HG02610 (cell line): ENCODE measurements at regions not wholly inside any gene's neighbourhood (a gene's known extent, or its start where the extent isn't known, plus 50 kb on each side); places are given as distances from the start of the nearest gene placed in this dataset.

Source experiments
- ATAC-seq: cut with Tn5 transposase; IDR thresholded peaks from one replicate; pipeline ENCODE4 v1.9.1; 2021; ENCODE audit warnings: mild to moderate bottlenecking, moderate library complexity; ENCODE audit not compliant: unreplicated experiment

DNA sequence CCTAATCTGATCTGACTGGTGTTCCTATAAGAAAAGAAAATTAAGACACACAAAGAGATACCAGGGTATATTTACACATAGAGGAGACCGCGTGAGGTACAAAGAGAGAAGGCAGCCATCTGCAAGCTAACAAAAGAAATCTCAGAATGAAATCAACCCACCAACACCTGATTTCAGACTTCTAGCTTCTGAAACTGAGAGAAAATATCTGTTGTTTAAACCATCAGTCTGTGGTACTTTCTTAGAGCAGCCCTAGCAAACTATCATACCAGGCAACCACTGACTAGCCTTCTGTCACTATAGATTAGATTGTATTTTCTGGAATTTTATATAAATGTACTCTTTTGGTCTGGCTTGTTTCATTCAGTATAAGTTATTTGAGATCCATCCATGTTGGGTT, 779.3 kb upstream of the ACO1 start:
- ATAC-seq = no peak

DNA sequence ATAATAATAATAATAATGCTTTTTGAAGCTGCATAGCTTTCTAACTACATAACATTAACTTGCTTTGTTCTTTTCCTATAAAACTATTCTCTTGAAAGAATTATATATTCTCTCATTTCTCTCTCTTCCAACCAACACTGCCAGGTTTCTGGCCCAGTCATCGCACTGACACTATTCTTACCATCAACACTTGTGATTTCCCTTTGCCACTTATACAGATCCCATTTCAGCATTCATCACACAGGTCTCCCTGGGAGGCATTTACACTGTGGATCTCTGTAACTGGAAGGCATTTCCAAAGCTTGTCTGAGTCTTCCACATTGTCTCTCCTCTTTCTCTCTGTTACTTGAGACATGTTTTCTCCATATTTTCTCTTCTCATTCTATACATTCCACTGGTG, 777.8 kb upstream of the ACO1 start:
- ATAC-seq = no peak

DNA sequence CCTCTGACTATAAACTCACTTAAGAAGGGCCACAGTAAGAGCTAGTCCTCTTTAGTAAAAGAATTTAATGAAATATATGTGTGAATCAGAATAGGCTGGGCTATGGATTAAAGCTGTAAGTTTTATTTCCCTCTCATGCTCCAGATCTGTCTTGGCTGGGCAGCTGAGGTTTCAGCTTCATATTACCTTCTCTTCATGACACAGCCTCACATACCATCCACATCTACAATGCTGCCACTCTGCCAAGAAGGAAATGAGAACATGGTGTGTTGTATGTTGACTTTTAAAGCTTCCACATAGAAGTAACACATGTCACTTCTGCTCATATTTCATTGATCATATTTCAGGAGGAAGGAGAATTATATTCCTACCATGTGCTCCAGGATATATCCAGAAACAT, 776.0 kb upstream of the ACO1 start:
- ATAC-seq = no peak

DNA sequence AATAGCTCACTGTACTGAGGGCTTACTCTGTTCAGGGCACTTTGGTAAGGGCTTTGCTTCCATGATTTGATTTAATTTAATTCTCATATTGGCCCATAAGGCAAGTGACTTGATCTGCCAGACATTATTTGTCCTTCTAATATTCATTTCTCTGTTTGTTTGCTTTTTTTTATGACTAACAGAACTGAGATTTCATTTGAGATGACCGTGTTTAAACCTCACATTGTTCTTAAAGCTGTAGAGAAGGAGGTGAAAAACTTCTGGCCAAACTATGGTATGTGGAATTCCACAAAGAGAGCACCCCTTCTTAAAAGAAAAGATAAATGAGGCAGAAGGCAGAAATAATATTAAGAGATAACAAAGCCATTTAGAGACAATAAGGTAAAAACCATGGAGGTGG, 775.6 kb upstream of the ACO1 start:
- no peak for ATAC-seq

GRCh38 chr9:31612336-31613030, 772.0 kb upstream of the ACO1 start:
- ATAC-seq = no peak

DNA sequence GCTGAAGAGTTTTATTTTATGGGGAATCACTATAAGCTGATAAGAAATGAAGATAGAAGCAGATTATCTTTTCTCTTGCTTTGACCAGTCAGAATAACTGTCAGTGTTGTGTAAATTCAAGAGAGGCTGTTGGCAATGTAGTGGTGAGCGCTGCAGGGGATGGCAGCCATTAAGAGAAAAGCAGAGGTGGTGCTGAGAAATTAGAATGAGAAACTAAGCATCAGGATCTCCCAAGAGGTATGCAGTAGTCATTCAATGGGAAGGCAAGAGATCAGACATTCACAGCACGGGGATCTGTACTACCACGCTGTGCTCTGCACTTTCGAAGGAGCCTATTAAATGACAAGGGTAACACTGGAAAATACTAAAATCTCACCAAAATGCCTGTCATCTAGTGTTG, 768.5 kb upstream of the ACO1 start:
- ATAC-seq = no peak

DNA sequence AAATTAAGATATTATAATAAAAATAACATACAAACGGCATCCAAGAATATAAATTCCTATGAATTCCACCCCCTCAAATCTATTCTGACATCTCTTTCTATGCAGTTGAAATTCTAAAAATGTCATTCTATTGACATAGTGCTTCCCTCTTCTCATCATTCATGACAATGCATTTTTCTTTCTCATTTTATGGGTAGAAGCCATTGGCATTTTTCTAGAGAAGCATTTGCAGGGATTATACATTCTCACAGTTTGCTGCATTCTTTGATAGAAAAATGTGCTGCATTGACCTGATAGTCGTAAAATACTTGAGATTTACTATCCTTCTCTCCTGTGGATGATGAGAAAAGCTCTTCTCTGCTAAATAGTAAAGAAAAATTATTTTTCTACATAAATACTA, 760.9 kb upstream of the ACO1 start:
- ATAC-seq = no peak

DNA sequence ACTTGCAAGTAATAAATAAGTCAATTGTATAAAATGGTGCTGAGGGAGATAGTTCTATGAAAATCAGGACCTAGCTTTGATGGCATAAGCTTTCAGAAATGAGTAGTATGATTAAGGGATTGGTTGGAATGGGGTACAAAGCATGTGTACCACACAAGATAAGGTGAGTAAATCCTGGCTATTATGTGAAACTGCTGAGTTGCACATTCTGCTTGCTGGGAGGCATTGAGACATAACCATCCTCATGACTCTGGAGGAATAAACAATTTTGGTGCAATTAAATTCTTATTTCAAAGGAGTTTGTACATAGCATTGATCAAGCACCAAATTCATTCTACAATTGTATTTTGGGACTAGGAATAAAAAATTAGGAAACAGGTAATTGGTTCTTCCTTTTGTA, 755.2 kb upstream of the ACO1 start:
- no peak for ATAC-seq

GRCh38 chr9:31637265-31637664, 747.2 kb upstream of the ACO1 start:
- no peak for ATAC-seq

DNA sequence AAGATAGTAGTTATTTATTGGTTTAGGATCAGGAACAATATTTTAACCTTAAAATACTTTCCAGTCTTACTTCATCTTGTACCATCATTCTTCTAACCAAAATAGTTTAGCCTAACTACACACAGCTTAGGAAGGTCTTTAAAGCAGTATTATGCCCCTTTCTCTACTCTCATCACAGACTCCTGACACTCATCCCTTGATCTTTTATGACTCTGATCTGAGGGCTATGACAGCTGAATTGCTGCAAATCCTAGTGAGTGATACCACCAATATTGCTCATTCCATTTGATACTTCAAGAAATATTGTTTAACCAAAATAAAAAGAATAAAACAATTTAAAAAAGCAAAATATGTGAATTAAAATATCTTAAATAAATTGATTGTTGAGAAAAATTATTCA, 746.6 kb upstream of the ACO1 start:
- ATAC-seq = no peak

DNA sequence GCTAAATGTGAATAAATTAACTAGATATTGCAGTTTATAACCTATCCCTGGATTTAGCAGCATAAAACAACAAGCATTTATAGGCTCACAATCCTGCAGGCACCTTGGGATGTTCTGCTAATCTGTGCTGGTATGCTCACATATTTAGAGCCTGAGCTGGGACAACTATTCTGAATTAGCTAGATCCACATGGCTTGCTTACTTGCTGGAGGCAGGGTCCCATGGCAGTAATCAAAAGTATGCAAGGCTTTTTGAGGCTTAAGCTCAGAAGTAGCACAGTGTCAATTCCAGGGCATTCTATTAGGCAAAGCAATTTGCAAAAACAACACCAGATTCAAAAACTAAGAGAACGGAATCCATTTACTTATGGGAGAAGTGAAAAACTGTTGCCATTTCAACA, 745.0 kb upstream of the ACO1 start:
- no peak for ATAC-seq

DNA sequence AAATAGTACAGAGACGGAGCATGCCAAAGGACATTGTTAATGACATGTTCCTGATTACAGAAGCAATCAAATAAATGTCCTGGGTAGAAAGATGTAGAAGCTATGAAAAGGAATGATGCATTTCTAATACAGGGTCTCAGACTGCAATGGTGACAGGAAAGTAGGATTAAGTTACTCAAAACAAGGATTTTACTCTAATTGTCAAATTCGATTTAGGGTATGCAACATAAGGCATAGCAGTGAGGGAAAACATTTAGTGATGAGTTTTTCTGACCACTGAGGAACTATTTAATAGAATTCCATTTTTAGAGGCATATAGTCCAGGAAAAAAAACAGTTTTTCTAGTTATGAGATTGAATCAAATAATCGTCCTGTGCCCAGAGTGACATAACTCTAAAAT, 715.1 kb upstream of the ACO1 start:
- ATAC-seq = no peak

- no peak for ATAC-seq
Observed at GRCh38 chr9:31671011-31671410, 713.4 kb upstream of the ACO1 start.

GRCh38 chr9:31674264-31674663, 710.2 kb upstream of the ACO1 start:
- ATAC-seq = no peak

DNA sequence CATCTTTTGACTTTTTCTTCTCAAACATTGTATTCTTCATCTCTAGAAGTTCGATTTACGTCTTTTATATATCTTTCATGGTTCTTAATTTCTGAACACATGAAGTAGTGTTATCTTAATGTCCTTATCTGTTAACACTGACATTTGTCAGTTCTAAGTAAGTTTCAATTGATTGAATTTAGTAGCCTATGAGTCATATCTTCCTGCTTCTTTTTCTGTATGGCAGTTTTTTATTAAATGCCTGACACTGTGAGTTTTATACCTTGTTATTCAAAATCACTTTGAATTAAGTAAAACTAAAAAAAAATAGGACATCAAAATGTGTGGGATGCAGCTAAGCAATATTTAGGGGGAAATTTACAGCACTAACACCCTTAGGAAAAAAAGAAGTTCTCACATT, 707.0 kb upstream of the ACO1 start:
- no peak for ATAC-seq

- ATAC-seq = no peak
Observed at GRCh38 chr9:31677877-31678276, 706.6 kb upstream of the ACO1 start.

- ATAC-seq = no peak
Observed at GRCh38 chr9:31683116-31683515, 701.3 kb upstream of the ACO1 start.

- no peak for ATAC-seq
Observed at GRCh38 chr9:31697956-31698355, 686.5 kb upstream of the ACO1 start.

- no peak for ATAC-seq
Observed at GRCh38 chr9:31699836-31700235, 684.6 kb upstream of the ACO1 start.

GRCh38 chr9:31700252-31701045, 684.0 kb upstream of the ACO1 start:
- no peak for ATAC-seq

GRCh38 chr9:31702957-31703356, 681.5 kb upstream of the ACO1 start:
- no peak for ATAC-seq

DNA sequence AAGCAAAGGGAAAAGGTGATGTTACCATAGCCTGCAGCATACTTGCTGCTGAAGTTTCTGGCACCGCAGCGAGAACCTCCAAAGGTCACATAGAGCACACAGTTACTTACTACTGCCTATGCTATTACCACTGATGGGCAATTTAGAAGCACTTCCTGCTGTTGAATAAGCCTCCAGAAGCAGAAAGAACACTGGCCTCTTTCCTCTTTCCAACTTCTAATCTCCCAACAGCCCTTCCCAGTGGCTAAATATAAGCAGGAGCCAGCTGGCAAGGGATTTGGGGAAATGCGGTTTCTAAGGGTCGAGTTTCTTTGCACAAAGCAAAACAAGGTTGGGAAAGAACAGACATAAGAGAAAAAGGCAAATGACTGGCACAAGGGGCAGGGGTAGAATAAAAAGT, 669.2 kb upstream of the ACO1 start:
- ATAC-seq = no peak

DNA sequence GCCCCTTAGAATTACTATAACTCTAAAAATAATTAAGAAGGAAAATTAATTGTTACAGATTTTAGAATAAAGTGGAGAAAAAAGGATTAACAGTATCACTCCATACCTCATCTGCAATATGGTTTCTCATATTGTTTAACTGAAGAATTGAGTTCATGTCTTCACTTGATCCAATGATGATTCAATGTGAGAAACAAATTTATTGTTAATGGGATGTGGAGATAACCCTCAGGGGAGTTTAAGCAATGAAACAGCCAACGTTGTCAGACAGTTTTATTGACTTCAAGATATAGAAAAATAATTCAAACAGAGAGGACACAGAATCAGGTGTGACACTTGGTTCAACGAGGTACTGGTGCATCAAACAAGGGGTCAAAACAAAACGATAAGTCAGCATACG, 665.2 kb upstream of the ACO1 start:
- ATAC-seq = no peak
